Femur (tissue), 1 donor: ENCODE measurements at regions not wholly inside any gene's neighbourhood (a gene's known extent, or its start where the extent isn't known, plus 50 kb on each side); places are given as distances from the start of the nearest gene placed in this dataset.
A peak's percentile ranks its signal among the peaks of the same experiment; 100 is the strongest.

Experiments
- DNase-seq: peaks from one replicate; pipeline ENCODE4 v3.0.0-alpha.2; 2017

GRCh38 chr11:128214263-128214662 lies 373.1 kb downstream of the ETS1 start:
- no peak for DNase-seq

GRCh38 chr11:128213461-128213860 lies 373.9 kb downstream of the ETS1 start:
- no peak for DNase-seq

- DNase-seq: no peak
These were observed 375.0 kb downstream of the ETS1 start for GRCh38 chr11:128212324-128212723.

- DNase-seq: no peak
These were observed 377.0 kb downstream of the ETS1 start for GRCh38 chr11:128210148-128210940.

GRCh38 chr11:128209138-128209435 lies 378.3 kb downstream of the ETS1 start:
- no peak for DNase-seq

- DNase-seq: peak; percentile 68
These were observed 378.8 kb downstream of the ETS1 start for GRCh38 chr11:128208329-128209137.

- DNase-seq: no peak
These were observed 379.5 kb downstream of the ETS1 start for GRCh38 chr11:128207861-128208321.

GRCh38 chr11:128206461-128206860 lies 380.9 kb downstream of the ETS1 start:
- no peak for DNase-seq

- no peak for DNase-seq
These were observed 381.6 kb downstream of the ETS1 start for GRCh38 chr11:128205796-128206195.

- no peak for DNase-seq
These were observed 382.5 kb downstream of the ETS1 start for GRCh38 chr11:128204898-128205297.

- no peak for DNase-seq
These were observed 385.6 kb downstream of the ETS1 start for GRCh38 chr11:128201801-128202200.

GRCh38 chr11:128201009-128201408 lies 386.3 kb downstream of the ETS1 start:
- DNase-seq: no peak

- DNase-seq: no peak
These were observed 386.9 kb downstream of the ETS1 start for GRCh38 chr11:128200467-128200866.

- no peak for DNase-seq
These were observed 389.1 kb downstream of the ETS1 start for GRCh38 chr11:128198216-128198772.

GRCh38 chr11:128196235-128196634 lies 391.1 kb downstream of the ETS1 start:
- no peak for DNase-seq

GRCh38 chr11:128195756-128196155 lies 391.6 kb downstream of the ETS1 start:
- no peak for DNase-seq

- DNase-seq: peak; percentile 40
These were observed 392.2 kb downstream of the ETS1 start for GRCh38 chr11:128195057-128195751.

GRCh38 chr11:128194216-128194615 lies 393.1 kb downstream of the ETS1 start:
- no peak for DNase-seq

GRCh38 chr11:128193615-128194014 lies 393.7 kb downstream of the ETS1 start:
- DNase-seq: no peak

- no peak for DNase-seq
These were observed 397.0 kb downstream of the ETS1 start for GRCh38 chr11:128190312-128190711.

GRCh38 chr11:128189823-128190222 lies 397.5 kb downstream of the ETS1 start:
- DNase-seq: no peak

GRCh38 chr11:128188346-128189004 lies 398.9 kb downstream of the ETS1 start:
- DNase-seq: no peak

GRCh38 chr11:128187835-128188234 lies 399.5 kb downstream of the ETS1 start:
- peak; percentile 29 for DNase-seq
